Stomach (tissue), 4 donors: ENCODE measurements at regions not wholly inside any gene's neighbourhood (a gene's known extent, or its start where the extent isn't known, plus 50 kb on each side); places are given as distances from the start of the nearest gene placed in this dataset.

Experiments
- CTCF ChIP-seq, 7 experiments: fragments of 450-650 bp in 4 of 7; fragments of 200-600 bp in 3 of 7; sonication (generic) in 3 of 7; IDR thresholded peaks; one replicate each; pipeline ENCODE4 v1.5.1; 2016 to 2019; ENCODE audit warnings: antibody characterized with exemption in 7 of 7, control low read depth in 2 of 7, mild to moderate bottlenecking in 1 of 7
- POLR2A ChIP-seq, 4 donors: fragments of 450-650 bp; IDR thresholded peaks; one replicate each; pipeline ENCODE4 v1.6.1; 2016; ENCODE audit warnings: antibody characterized with exemption in 4 of 4, control low read depth in 2 of 4, mild to moderate bottlenecking in 1 of 4, moderate library complexity in 1 of 4
- POLR2AphosphoS5 ChIP-seq, 3 donors: sonication (generic); formaldehyde crosslinking; IDR thresholded peaks; one replicate each; pipeline ENCODE4 v1.6.1; 2016; ENCODE audit warnings: antibody characterized with exemption in 3 of 3

DNA sequence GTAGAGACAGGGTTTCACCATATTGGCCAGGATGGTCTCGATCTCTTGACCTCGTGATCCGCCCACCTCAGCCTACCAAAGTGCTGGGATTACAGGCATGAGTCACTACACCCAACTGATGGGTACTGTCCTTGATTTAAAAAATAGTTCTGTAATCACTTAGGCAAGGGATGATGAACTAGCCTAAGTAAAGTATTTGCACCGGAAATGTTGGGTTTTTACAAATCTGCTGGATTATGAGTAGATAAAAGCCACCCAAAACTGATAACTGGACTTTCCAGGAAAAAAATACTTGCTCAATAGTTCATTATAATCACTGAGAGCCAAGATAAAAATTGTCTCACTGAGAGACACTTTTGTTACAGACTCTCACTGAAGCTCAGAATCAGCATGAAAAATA is 218.0 kb downstream of the WNT5A start:
- TF ChIP-seq POLR2AphosphoS5 (IDR thresholded peaks at IDR 0.05) (no peak), CTCF (IDR thresholded peaks at IDR 0.05) (no peak), POLR2A (IDR thresholded peaks at IDR 0.05) (no peak)
